IMR-90 (cell line): ENCODE measurements at regions not wholly inside any gene's neighbourhood (a gene's known extent, or its start where the extent isn't known, plus 50 kb on each side); places are given as distances from the start of the nearest gene placed in this dataset.

Experiments used
- ATAC-seq: fragments of 200-7000 bp; cut with Tn5 transposase; 2 replicates; pipeline ENCODE4 v1.9.1; 2020; ENCODE audit warnings: low read depth, mild to moderate bottlenecking, moderate library complexity
- BruUV-seq: library from RNA; stranded (reverse); fragments of 400-500 nt; replicated peaks from 2 replicates; lab custom pipeline; 2021; lab: Mats Ljungman, UMichigan
- CTCF ChIA-PET: fragments of 300-600 bp; formaldehyde crosslinking; extraction: SDS; loops from one replicate; lab custom pipeline; 2021; ENCODE audit warnings: antibody characterized with exemption; lab: Yijun Ruan, JAX
- POLR2A ChIA-PET: fragments of 300-600 bp; sonication (Branson Sonifier 250); formaldehyde crosslinking; loops from one replicate; lab custom pipeline; 2022; ENCODE audit warnings: antibody characterized with exemption; ENCODE audit not compliant: unreplicated experiment; lab: Charles Lee
- DNase-seq: peaks from one replicate; pipeline ENCODE4 v3.0.0; 2013
- H2AFZ ChIP-seq: replicated peaks from 2 replicates; pipeline ENCODE3; 2013; ENCODE audit warnings: low read length, mild to moderate bottlenecking; ENCODE audit not compliant: poor library complexity
- H2AK5ac ChIP-seq: 2 replicates; pipeline ENCODE4 v1.6.1; 2013; ENCODE audit warnings: low read depth, low read length, inconsistent platforms
- H2AK9ac ChIP-seq: replicated peaks from 2 replicates; pipeline ENCODE3; 2013; ENCODE audit warnings: mild to moderate bottlenecking, low read depth, low read length, moderate library complexity; ENCODE audit not compliant: poor library complexity
- H2BK120ac ChIP-seq: 2 replicates; pipeline ENCODE4 v1.6.1; 2013; ENCODE audit warnings: low read depth, low read length, inconsistent platforms
- H2BK15ac ChIP-seq: 3 replicates; pipeline ENCODE4 v1.6.1; 2013; ENCODE audit warnings: low read depth, low read length, inconsistent platforms
- H2BK20ac ChIP-seq: 2 replicates; pipeline ENCODE4 v1.6.1; 2013; ENCODE audit warnings: low read depth, mild to moderate bottlenecking, inconsistent platforms, low read length, moderate library complexity
- H2BK5ac ChIP-seq: 2 replicates; pipeline ENCODE4 v1.6.1; 2013; ENCODE audit warnings: mild to moderate bottlenecking, low read depth, low read length, inconsistent platforms; ENCODE audit not compliant: poor library complexity, severe bottlenecking
- H3K14ac ChIP-seq: replicated peaks from 2 replicates; pipeline ENCODE4 v1.6.1; 2013; ENCODE audit warnings: low read depth, low read length, inconsistent platforms
- H3K18ac ChIP-seq: 2 replicates; pipeline ENCODE4 v1.6.1; 2013; ENCODE audit warnings: low read depth, low read length, control low read depth
- H3K23ac ChIP-seq: 2 replicates; pipeline ENCODE4 v1.6.1; 2013; ENCODE audit warnings: low read depth, low read length, inconsistent platforms
- H3K27ac ChIP-seq: 2 replicates; pipeline ENCODE4 v1.5.1; 2013; ENCODE audit warnings: mild to moderate bottlenecking, control low read depth, low read length; ENCODE audit not compliant: insufficient read depth
- H3K27me3 ChIP-seq: 2 replicates; pipeline ENCODE4 v1.6.1; 2013; ENCODE audit warnings: low read length; ENCODE audit not compliant: control insufficient read depth, insufficient read depth
- H3K36me3 ChIP-seq: 2 replicates; pipeline ENCODE4 v1.6.1; 2013; ENCODE audit warnings: low read length, mixed read lengths; ENCODE audit not compliant: control insufficient read depth, insufficient read depth
- H3K4ac ChIP-seq: 2 replicates; pipeline ENCODE4 v1.6.1; 2013; ENCODE audit warnings: low read depth, low read length, inconsistent platforms
- H3K4me1 ChIP-seq: 2 replicates; pipeline ENCODE4 v1.6.1; 2013; ENCODE audit warnings: low read length, mixed read lengths; ENCODE audit not compliant: control insufficient read depth, insufficient read depth
- H3K4me2 ChIP-seq: 2 replicates; pipeline ENCODE4 v1.6.1; 2013; ENCODE audit warnings: low read depth, mild to moderate bottlenecking, control low read depth, low read length, moderate library complexity
- H3K4me3 ChIP-seq: 2 replicates; pipeline ENCODE4 v1.5.1; 2013; ENCODE audit warnings: low read depth, mild to moderate bottlenecking, control low read depth, low read length, moderate library complexity; ENCODE audit not compliant: insufficient read depth
- H3K56ac ChIP-seq: 2 replicates; pipeline ENCODE4 v1.6.1; 2013; ENCODE audit warnings: low read length, inconsistent platforms; ENCODE audit not compliant: insufficient read depth; ENCODE audit errors: extremely low read depth
- H3K79me1 ChIP-seq, 2 experiments: 2 replicates each; pipeline ENCODE4 v1.6.1; 2013; ENCODE audit warnings: low read length in 2 of 2, inconsistent platforms in 1 of 2, low read depth in 1 of 2
- H3K9ac ChIP-seq: 2 replicates; pipeline ENCODE4 v1.6.1; 2013; ENCODE audit warnings: low read depth, low read length, control low read depth
- H3K9me1 ChIP-seq: 2 replicates; pipeline ENCODE4 v1.6.1; 2013; ENCODE audit warnings: low read length, inconsistent platforms; ENCODE audit not compliant: insufficient read depth
- H3K9me3 ChIP-seq: 2 replicates; pipeline ENCODE4 v1.6.1; 2013; ENCODE audit warnings: low read length; ENCODE audit not compliant: control insufficient read depth, insufficient read depth
- H4K20me1 ChIP-seq: 2 replicates; pipeline ENCODE4 v1.6.1; 2013; ENCODE audit warnings: low read length, inconsistent platforms; ENCODE audit not compliant: insufficient read depth
- H4K5ac ChIP-seq: 2 replicates; pipeline ENCODE4 v1.6.1; 2013; ENCODE audit warnings: mild to moderate bottlenecking, low read depth, low read length, control low read depth
- H4K8ac ChIP-seq, 2 experiments: 2 replicates each; pipeline ENCODE4 v1.6.1; 2013; ENCODE audit warnings: low read depth in 2 of 2, low read length in 2 of 2, control low read depth in 1 of 2, inconsistent platforms in 1 of 2
- H4K91ac ChIP-seq: 2 replicates; pipeline ENCODE4 v1.6.1; 2013; ENCODE audit warnings: low read depth, low read length, inconsistent platforms; ENCODE audit not compliant: insufficient read depth
- CEBPB ChIP-seq: IDR thresholded peaks from 2 replicates; pipeline ENCODE4 v1.6.1; 2012; ENCODE audit warnings: low read depth, low read length, improper control_type of control experiment
- CHD1 ChIP-seq: IDR thresholded peaks from 2 replicates; pipeline ENCODE4 v1.6.1; 2012; ENCODE audit warnings: low read depth, low read length, improper control_type of control experiment
- FOS ChIP-seq: fragments of 150-350 bp; IDR thresholded peaks from 2 replicates; pipeline ENCODE4 v1.6.1; 2016; ENCODE audit warnings: low read depth, low read length
- MAFK ChIP-seq: IDR thresholded peaks from 2 replicates; pipeline ENCODE4 v1.6.1; 2012; ENCODE audit warnings: low read depth, low read length, improper control_type of control experiment
- MXI1 ChIP-seq: IDR thresholded peaks from 2 replicates; pipeline ENCODE4 v1.6.1; 2012; ENCODE audit warnings: low read depth, mild to moderate bottlenecking, low read length, moderate library complexity, borderline replicate concordance
- NFE2L2 ChIP-seq: fragments of 150-350 bp; IDR thresholded peaks from 2 replicates; pipeline ENCODE4 v1.6.1; 2016; ENCODE audit warnings: low read depth, mild to moderate bottlenecking, low read length
- RCOR1 ChIP-seq: IDR thresholded peaks from 2 replicates; pipeline ENCODE4 v1.6.1; 2012; ENCODE audit warnings: mild to moderate bottlenecking, low read length, improper control_type of control experiment; ENCODE audit not compliant: insufficient replicate concordance
- RFX5 ChIP-seq: IDR thresholded peaks from 2 replicates; pipeline ENCODE4 v1.8.0; 2012; ENCODE audit warnings: low read depth, mild to moderate bottlenecking, low read length, moderate library complexity
- SMC3 ChIP-seq: fragments of 150-350 bp; IDR thresholded peaks from 2 replicates; pipeline ENCODE4 v1.6.1; 2016; ENCODE audit warnings: low read depth, mild to moderate bottlenecking, antibody characterized with exemption, low read length, moderate library complexity
- USF2 ChIP-seq: fragments of 150-350 bp; IDR thresholded peaks from 2 replicates; pipeline ENCODE4 v1.6.1; 2017; ENCODE audit warnings: mild to moderate bottlenecking, antibody characterized with exemption, low read length, low read depth
- WGBS, 2 experiments: methylation state at CpG; one replicate each; pipeline versions ENCODE4 v1.1.5 to v1.1.7; 2013; ENCODE audit warnings: missing lambda C conversion rate in 2 of 2; ENCODE audit not compliant: insufficient read length in 1 of 2; ENCODE audit errors: extremely low coverage in 2 of 2; 5-methylcytosine and 5-hydroxymethylcytosine counted together
- dilution Hi-C: fragments of 300-500 bp; cut with HindIII; formaldehyde crosslinking; loops from one replicate; pipeline ENCODE4 v1.14.3; 2018; ENCODE audit warnings: low sequenced_read_pairs; ENCODE audit not compliant: unreplicated experiment
- in situ Hi-C: fragments of 300-500 bp; cut with MboI; formaldehyde crosslinking; loops from 3 replicates; pipeline ENCODE4 v1.14.3; 2019; ENCODE audit warnings: low sequenced_read_pairs, inconsistent platforms, mixed read lengths
- intact Hi-C: fragments of 100-400 bp; cut with micrococcal nuclease; formaldehyde crosslinking; loops from 2 replicates; pipeline ENCODE4 v1.10.0; 2022
- TF ChIP-seq, protein P1 (sequence below): fragments of 150-350 bp; IDR thresholded peaks from 2 replicates; pipeline ENCODE4 v1.6.1; 2016; ENCODE audit warnings: low read depth, mild to moderate bottlenecking, low read length, moderate library complexity, borderline replicate concordance

DNA sequence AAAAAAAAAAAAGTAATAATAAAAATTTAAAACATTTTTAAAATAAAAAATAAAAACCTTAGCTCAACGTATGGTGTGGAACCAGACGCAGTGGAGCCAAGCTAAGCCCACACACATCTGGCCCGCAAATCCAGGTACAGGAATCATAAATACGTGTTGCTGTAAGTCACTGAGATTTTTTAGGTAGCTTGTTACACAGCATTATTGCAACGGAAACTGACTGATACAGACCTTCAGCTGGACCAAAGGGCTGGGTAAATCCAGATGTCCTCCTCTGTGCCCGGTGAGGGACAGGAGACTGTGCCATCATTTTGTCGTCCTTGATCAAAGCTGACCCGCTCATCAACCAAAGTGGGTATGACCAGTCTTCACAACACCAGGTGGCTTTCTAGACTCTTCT, 104.9 kb downstream of the TMEM130 start:
- no peak overlapping the region for H2BK5ac ChIP-seq
- H3K18ac ChIP-seq: no peak overlapping the region
- no peak overlapping the region for H2BK20ac ChIP-seq
- ChIA-PET POLR2A (no interaction called here), CTCF (interaction anchor here (0.6 kb wide), 1 partner anchor 744 kb away, joined by 4 read pairs; no protein-coding TSS in a partner anchor)
- H3K4me3 ChIP-seq: no peak overlapping the region
- in situ Hi-C loops (no loop called here), intact Hi-C loops (no loop called here), dilution Hi-C loops (no loop called here)
- no peak overlapping the region for H2AK9ac ChIP-seq
- no peak overlapping the region for H3K4ac ChIP-seq
- H3K79me1 ChIP-seq: no peaks in the 10 kb centered on the region
- BruUV-seq: no TSS peak
- H3K4me2 ChIP-seq: no peak overlapping the region
- H2BK120ac ChIP-seq: no peak overlapping the region
- no peak overlapping the region for H2BK15ac ChIP-seq
- no peak overlapping the region for H4K91ac ChIP-seq
- TF ChIP-seq SMC3: no peak
- TF ChIP-seq, protein P1, sequence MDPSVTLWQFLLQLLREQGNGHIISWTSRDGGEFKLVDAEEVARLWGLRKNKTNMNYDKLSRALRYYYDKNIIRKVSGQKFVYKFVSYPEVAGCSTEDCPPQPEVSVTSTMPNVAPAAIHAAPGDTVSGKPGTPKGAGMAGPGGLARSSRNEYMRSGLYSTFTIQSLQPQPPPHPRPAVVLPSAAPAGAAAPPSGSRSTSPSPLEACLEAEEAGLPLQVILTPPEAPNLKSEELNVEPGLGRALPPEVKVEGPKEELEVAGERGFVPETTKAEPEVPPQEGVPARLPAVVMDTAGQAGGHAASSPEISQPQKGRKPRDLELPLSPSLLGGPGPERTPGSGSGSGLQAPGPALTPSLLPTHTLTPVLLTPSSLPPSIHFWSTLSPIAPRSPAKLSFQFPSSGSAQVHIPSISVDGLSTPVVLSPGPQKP: no peak
- no peak for TF ChIP-seq MXI1
- TF ChIP-seq MAFK: no peak
- TF ChIP-seq NFE2L2: no peak
- no peak for TF ChIP-seq RFX5
- no peak for TF ChIP-seq CEBPB
- no peak for TF ChIP-seq RCOR1
- no peak for TF ChIP-seq CHD1
- TF ChIP-seq FOS: no peak
- TF ChIP-seq USF2: no peak
- no peak overlapping the region for H2AK5ac ChIP-seq
- no peak overlapping the region for H4K5ac ChIP-seq
- no peaks in the 10 kb centered on the region for H3K9me1 ChIP-seq
- no peak overlapping the region for H3K27ac ChIP-seq
- no peaks in the 10 kb centered on the region for H3K36me3 ChIP-seq
- WGBS, 2 experiments: 50% methylated on average over 6 of the region's 8 CpGs; no CpG with 5 or more reads in 1 of the 2 experiments
- no peak overlapping the region for H3K23ac ChIP-seq
- H3K9ac ChIP-seq: no peak overlapping the region
- H4K8ac ChIP-seq: no peak overlapping the region
- ATAC-seq: no peak
- H3K56ac ChIP-seq: no peak overlapping the region
- no peak overlapping the region for H2AFZ ChIP-seq
- H3K14ac ChIP-seq: no peak overlapping the region
- no peak for DNase-seq
- H3K4me1 ChIP-seq: no peaks in the 10 kb centered on the region
- H3K9me3 ChIP-seq: peaks cover 3% of the 10 kb centered on the region; the same call in 1 of the 2 replicates
- no peaks in the 10 kb centered on the region for H4K20me1 ChIP-seq
- no peaks in the 10 kb centered on the region for H3K27me3 ChIP-seq
